A549 (cell line): ENCODE measurements at regions not wholly inside any gene's neighbourhood (a gene's known extent, or its start where the extent isn't known, plus 50 kb on each side); places are given as distances from the start of the nearest gene placed in this dataset.

Experiments
- ATAC-seq, 2 experiments: fragments of 200-7000 bp in 1 of 2; fragments of >200 bp in 1 of 2; cut with Nextera tagmentation in 1 of 2; cut with Tn5 transposase in 1 of 2; 3 replicates each; pipeline versions ENCODE4 v1.8.0 to v1.9.1; 2018 to 2020; ENCODE audit warnings: mild to moderate bottlenecking in 1 of 2, moderate library complexity in 1 of 2
- CTCF ChIA-PET: fragments of 300-600 bp; sonication (Branson Sonifier 250); formaldehyde crosslinking; extraction: SDS; loops from one replicate; lab custom pipeline; 2021; ENCODE audit warnings: antibody characterized with exemption, inconsistent platforms; lab: Yijun Ruan, JAX
- POLR2A ChIA-PET: fragments of 350-600 bp; formaldehyde crosslinking; extraction: SDS; loops from one replicate; lab custom pipeline; 2021; ENCODE audit warnings: antibody characterized with exemption, inconsistent platforms; lab: Yijun Ruan, JAX
- DNase-seq, 2 experiments: peaks; one replicate each; pipeline versions ENCODE4 v3.0.0 to v3.0.0-alpha.2; 2011 to 2016; ENCODE audit warnings: low read depth in 1 of 2, low spot score in 1 of 2
- FAIRE-seq: peaks from 2 replicates; lab custom pipeline; 2011; peaks lifted over from hg19 to GRCh38; lab: Jason Lieb, UNC
- H3K27ac ChIP-seq, 2 experiments: fragments of >200 bp; sonication (Bioruptor Twin); formaldehyde crosslinking; 3 replicates each; pipeline ENCODE4 v1.5.1; 2016 to 2017
- H3K4me1 ChIP-seq: fragments of >200 bp; sonication (Bioruptor Twin); formaldehyde crosslinking; 3 replicates; pipeline ENCODE4 v1.6.1; 2016
- H3K4me2 ChIP-seq: fragments of >200 bp; sonication (Bioruptor Twin); formaldehyde crosslinking; 3 replicates; pipeline ENCODE4 v1.6.1; 2016
- H3K4me3 ChIP-seq: fragments of >200 bp; sonication (Bioruptor Twin); formaldehyde crosslinking; 3 replicates; pipeline ENCODE4 v1.5.1; 2016
- H3K9me3 ChIP-seq: fragments of >200 bp; sonication (Bioruptor Twin); formaldehyde crosslinking; 3 replicates; pipeline ENCODE4 v1.6.1; 2016
- CBX2 ChIP-seq: fragments of 200-600 bp; sonication (generic); IDR thresholded peaks from 2 replicates; pipeline ENCODE4 v1.6.1; 2016; ENCODE audit warnings: low read depth, mild to moderate bottlenecking, borderline replicate concordance
- CEBPB ChIP-seq, 2 experiments: fragments of >200 bp in 1 of 2; sonication (Bioruptor Twin) in 1 of 2; formaldehyde crosslinking in 1 of 2; IDR thresholded peaks; 2 replicates each; pipeline ENCODE4 v1.6.1; 2012 to 2016
- CTCF ChIP-seq: fragments of >200 bp; sonication (Bioruptor Twin); formaldehyde crosslinking; IDR thresholded peaks from 3 replicates; pipeline ENCODE4 v1.5.1; 2016
- E2F6 ChIP-seq: IDR thresholded peaks from 2 replicates; pipeline ENCODE4 v1.6.1; 2012; ENCODE audit warnings: low read depth, borderline replicate concordance
- EHF ChIP-seq: fragments of 250-450 bp; sonication (Bioruptor Pico); IDR thresholded peaks from 2 replicates; pipeline ENCODE4 v1.5.0; 2020; ENCODE audit warnings: mild to moderate bottlenecking
- EHMT2 ChIP-seq: fragments of 200-600 bp; sonication (generic); IDR thresholded peaks from 2 replicates; pipeline ENCODE4 v1.6.1; 2016; ENCODE audit warnings: antibody characterized with exemption, low read depth, mild to moderate bottlenecking, moderate library complexity
- FOXS1 ChIP-seq: fragments of 250-450 bp; sonication (Bioruptor Pico); IDR thresholded peaks from 2 replicates; pipeline ENCODE4 v1.5.0; 2020; ENCODE audit warnings: mild to moderate bottlenecking, moderate library complexity
- GATA3 ChIP-seq: IDR thresholded peaks from 2 replicates; pipeline ENCODE4 v1.6.1; 2012; ENCODE audit warnings: borderline replicate concordance
- HEYL ChIP-seq: fragments of 250-450 bp; sonication (Bioruptor Pico); IDR thresholded peaks from 2 replicates; pipeline ENCODE4 v1.8.0; 2021; ENCODE audit warnings: mild to moderate bottlenecking, moderate library complexity
- HOXB5 ChIP-seq: fragments of 250-450 bp; sonication (Bioruptor Pico); IDR thresholded peaks from 2 replicates; pipeline ENCODE4 v1.5.0; 2020; ENCODE audit warnings: mild to moderate bottlenecking, moderate library complexity
- KDM5A ChIP-seq: fragments of 200-600 bp; sonication (generic); IDR thresholded peaks from 2 replicates; pipeline ENCODE4 v1.6.1; 2016; ENCODE audit warnings: antibody characterized with exemption, mild to moderate bottlenecking
- MAFK ChIP-seq: fragments of 450-650 bp; IDR thresholded peaks from 2 replicates; pipeline ENCODE4 v1.6.1; 2014; ENCODE audit not compliant: partially characterized antibody
- MAX ChIP-seq: IDR thresholded peaks from 2 replicates; pipeline ENCODE4 v1.6.1; 2012
- NFE2L2 ChIP-seq: fragments of 150-350 bp; conservative IDR thresholded peaks from 2 replicates; pipeline ENCODE4 v1.6.1; 2014; ENCODE audit warnings: low read length
- POLR2A ChIP-seq: IDR thresholded peaks from 2 replicates; pipeline ENCODE4 v1.6.1; 2012; ENCODE audit warnings: mild to moderate bottlenecking, low read length
- RARB ChIP-seq: fragments of 250-450 bp; sonication (Bioruptor Pico); IDR thresholded peaks from 2 replicates; pipeline ENCODE4 v1.8.0; 2021; ENCODE audit warnings: mild to moderate bottlenecking, moderate library complexity
- REST ChIP-seq: fragments of 200-600 bp; sonication (generic); IDR thresholded peaks from 2 replicates; pipeline ENCODE4 v1.6.1; 2016; ENCODE audit warnings: antibody characterized with exemption, mild to moderate bottlenecking, moderate library complexity
- TP53 ChIP-seq: fragments of 250-450 bp; sonication (Bioruptor Pico); IDR thresholded peaks from 2 replicates; pipeline ENCODE4 v1.5.0; 2021; ENCODE audit warnings: mild to moderate bottlenecking, moderate library complexity
- ZC3H11A ChIP-seq: fragments of 450-650 bp; IDR thresholded peaks from 2 replicates; pipeline ENCODE4 v1.6.1; 2014; ENCODE audit warnings: antibody characterized with exemption, mild to moderate bottlenecking
- ZSCAN20 ChIP-seq: fragments of 250-450 bp; sonication (Bioruptor Pico); IDR thresholded peaks from 2 replicates; pipeline ENCODE4 v1.8.0; 2022; ENCODE audit warnings: mild to moderate bottlenecking, moderate library complexity
- WGBS: methylation state at CpG from one replicate; pipeline ENCODE4 v1.1.6; 2017; ENCODE audit errors: missing lambda C conversion rate; 5-methylcytosine and 5-hydroxymethylcytosine counted together

GRCh38 chr5:124126504-124127217 lies 614.7 kb downstream of the CSNK1G3 start:
- no peaks in the 10 kb centered on the region for H3K9me3 ChIP-seq
- DNase-seq (no peak), ATAC-seq (no peak), FAIRE-seq (no peak)
- H3K27ac ChIP-seq: no peak overlapping the region
- CTCF ChIA-PET: no interaction called here
- H3K4me2 ChIP-seq: no peak overlapping the region
- POLR2A ChIA-PET: no interaction called here
- no peak overlapping the region for H3K4me3 ChIP-seq
- WGBS: 26% methylated on average over 5 of the region's 5 CpGs
- TF ChIP-seq ZSCAN20 (CRISPR knock-in tag): no peak
- no peak for TF ChIP-seq HOXB5 (CRISPR knock-in tag)
- H3K4me1 ChIP-seq: no peaks in the 10 kb centered on the region

GRCh38 chr5:124124711-124125229 lies 612.8 kb downstream of the CSNK1G3 start:
- CTCF ChIA-PET: interaction anchor here (0.6 kb wide), 2 partner anchors 8 to 65 kb away, joined by 3 read pairs; no protein-coding TSS in a partner anchor
- 44% methylated on average over 1 of the region's 1 CpG for WGBS
- H3K4me3 ChIP-seq: no peak overlapping the region
- TF ChIP-seq KDM5A (no peak), GATA3 (no peak), E2F6 (no peak), CBX2 (no peak), EHMT2 (no peak), MAFK (no peak), CEBPB (IDR thresholded peaks at IDR 0.05) (no peak), RARB (CRISPR knock-in tag) (no peak), FOXS1 (no peak), POLR2A (no peak), TP53 (CRISPR knock-in tag) (no peak), HEYL (no peak), CTCF (no peak), MAX (no peak), EHF (CRISPR knock-in tag) (no peak), NFE2L2 (no peak), ZC3H11A (no peak), REST (no peak)
- TF ChIP-seq, all 56 proteins: peak for 0
- H3K4me1 ChIP-seq: no peaks in the 10 kb centered on the region
- ATAC-seq: no peak
- no peak for DNase-seq
- H3K27ac ChIP-seq: no peak overlapping the region
- H3K9me3 ChIP-seq: no peaks in the 10 kb centered on the region
- no peak overlapping the region for H3K4me2 ChIP-seq
- POLR2A ChIA-PET: no interaction called here
- no peak for FAIRE-seq
